Activated T-cell treated with anti-CD3 and anti-CD28 coated beads, Interleukin-2, amount 50 U/mL, for 72 hours (primary cell): ENCODE measurements at regions not wholly inside any gene's neighbourhood (a gene's known extent, or its start where the extent isn't known, plus 50 kb on each side); places are given as distances from the start of the nearest gene placed in this dataset.

ENCODE experiments used
- ATAC-seq, 2 donors: fragments of 150-1000 bp; cut with Tn5 transposase; replicated peaks in 1 of 2; 2 replicates each; pipeline ENCODE4 v1.10.0; 2021; ENCODE audit warnings: moderate library complexity in 2 of 2, mild to moderate bottlenecking in 1 of 2
- DNase-seq, 2 donors: peaks; one replicate each; pipeline ENCODE4 v3.0.0; 2021 to 2022; ENCODE audit warnings: mixed read lengths in 1 of 2
- H3K27ac Mint-ChIP-seq: one replicate; pipeline ENCODE4 v1.8.0; 2022; ENCODE audit warnings: mild to moderate bottlenecking, moderate library complexity, mixed read lengths
- H3K27me3 Mint-ChIP-seq: one replicate; pipeline ENCODE4 v1.8.0; 2022; ENCODE audit warnings: low read depth, mixed read lengths
- H3K36me3 Mint-ChIP-seq, 2 donors: one replicate each; pipeline ENCODE4 v1.8.0; 2022; ENCODE audit warnings: mixed read lengths in 2 of 2, mild to moderate bottlenecking in 1 of 2; ENCODE audit not compliant: insufficient read depth in 2 of 2
- H3K4me1 Mint-ChIP-seq: one replicate; pipeline ENCODE4 v1.8.0; 2022; ENCODE audit warnings: low read depth, mixed read lengths
- H3K4me3 Mint-ChIP-seq, 2 donors: one replicate each; pipeline ENCODE4 v1.8.0; 2022; ENCODE audit warnings: mild to moderate bottlenecking in 2 of 2, mixed read lengths in 2 of 2, moderate library complexity in 2 of 2
- H3K9me3 Mint-ChIP-seq, 2 donors: one replicate each; pipeline ENCODE4 v1.8.0; 2022; ENCODE audit warnings: mixed read lengths in 2 of 2

- H3K4me1 Mint-ChIP-seq, result no peaks in the 10 kb centered on the region
- peak; percentile 1 to 8 for DNase-seq
- no peak for ATAC-seq
- H3K4me3 Mint-ChIP-seq, result no peak overlapping the region
- H3K9me3 Mint-ChIP-seq, result no peaks in the 10 kb centered on the region
- H3K27ac Mint-ChIP-seq, result no peak overlapping the region
- H3K27me3 Mint-ChIP-seq, result no peaks in the 10 kb centered on the region
- no peaks in the 10 kb centered on the region for H3K36me3 Mint-ChIP-seq
These were observed 291.2 kb upstream of the ADGRB3 start for GRCh38 chr6:68343901-68344300.

- Mint-ChIP-seq H3K9me3 (no peaks in the 10 kb centered on the region), H3K27ac (no peak overlapping the region), H3K36me3 (no peaks in the 10 kb centered on the region), H3K27me3 (no peaks in the 10 kb centered on the region), H3K4me3 (no peak overlapping the region), H3K4me1 (no peaks in the 10 kb centered on the region)
- DNase-seq (no peak), ATAC-seq (no peak)
These were observed 292.8 kb upstream of the ADGRB3 start for GRCh38 chr6:68342286-68342685.

- DNase-seq (no peak), ATAC-seq (no peak)
- Mint-ChIP-seq H3K4me1 (no peaks in the 10 kb centered on the region), H3K9me3 (no peaks in the 10 kb centered on the region), H3K27ac (no peak overlapping the region), H3K4me3 (no peak overlapping the region), H3K36me3 (no peaks in the 10 kb centered on the region), H3K27me3 (no peaks in the 10 kb centered on the region)
These were observed 295.5 kb upstream of the ADGRB3 start for GRCh38 chr6:68339488-68340131.

- ATAC-seq (no peak), DNase-seq (no peak)
- Mint-ChIP-seq H3K27ac (no peak overlapping the region), H3K9me3 (peaks cover 0 to 2% of the 10 kb centered on the region in 2 donors), H3K4me1 (no peaks in the 10 kb centered on the region), H3K4me3 (no peak overlapping the region), H3K36me3 (no peaks in the 10 kb centered on the region), H3K27me3 (no peaks in the 10 kb centered on the region)
These were observed 301.6 kb upstream of the ADGRB3 start for GRCh38 chr6:68333442-68333841.

GRCh38 chr6:68328156-68328555 lies 306.9 kb upstream of the ADGRB3 start:
- Mint-ChIP-seq H3K9me3 (peaks cover 2% of the 10 kb centered on the region in 2 donors), H3K27ac (no peak overlapping the region), H3K36me3 (no peaks in the 10 kb centered on the region), H3K4me1 (no peaks in the 10 kb centered on the region), H3K4me3 (no peak overlapping the region), H3K27me3 (no peaks in the 10 kb centered on the region)
- DNase-seq (no peak), ATAC-seq (no peak)

GRCh38 chr6:68326762-68327161 lies 308.3 kb upstream of the ADGRB3 start:
- DNase-seq (no peak), ATAC-seq (no peak)
- Mint-ChIP-seq H3K36me3 (no peaks in the 10 kb centered on the region), H3K27ac (no peak overlapping the region), H3K4me3 (no peak overlapping the region), H3K9me3 (peaks cover 4% of the 10 kb centered on the region in 2 donors), H3K4me1 (no peaks in the 10 kb centered on the region), H3K27me3 (no peaks in the 10 kb centered on the region)

- Mint-ChIP-seq H3K4me1 (no peaks in the 10 kb centered on the region), H3K9me3 (peaks cover 6 to 11% of the 10 kb centered on the region in 2 donors), H3K27me3 (no peaks in the 10 kb centered on the region), H3K4me3 (no peak overlapping the region), H3K27ac (no peak overlapping the region), H3K36me3 (no peaks in the 10 kb centered on the region)
- DNase-seq (no peak), ATAC-seq (no peak)
These were observed 317.7 kb upstream of the ADGRB3 start for GRCh38 chr6:68317366-68317765.

- H3K36me3 Mint-ChIP-seq, result no peaks in the 10 kb centered on the region
- no peaks in the 10 kb centered on the region for H3K27me3 Mint-ChIP-seq
- no peak for DNase-seq
- ATAC-seq, result no peak
- no peak overlapping the region for H3K4me3 Mint-ChIP-seq
- H3K27ac Mint-ChIP-seq, result no peak overlapping the region
- H3K4me1 Mint-ChIP-seq, result no peaks in the 10 kb centered on the region
- H3K9me3 Mint-ChIP-seq, result peaks cover 0 to 8% of the 10 kb centered on the region in 2 donors
These were observed 321.2 kb upstream of the ADGRB3 start for GRCh38 chr6:68313911-68314310.

- ATAC-seq (no peak), DNase-seq (no peak)
- Mint-ChIP-seq H3K9me3 (peaks cover 3 to 6% of the 10 kb centered on the region in 2 donors), H3K4me3 (no peak overlapping the region), H3K27me3 (no peaks in the 10 kb centered on the region), H3K27ac (no peak overlapping the region), H3K4me1 (no peaks in the 10 kb centered on the region), H3K36me3 (peaks cover 0 to 2% of the 10 kb centered on the region in 2 donors)
These were observed 327.8 kb upstream of the ADGRB3 start for GRCh38 chr6:68307301-68307700.

GRCh38 chr6:68296126-68296525 lies 339.0 kb upstream of the ADGRB3 start:
- Mint-ChIP-seq H3K27ac (no peak overlapping the region), H3K36me3 (peaks cover 0 to 2% of the 10 kb centered on the region in 2 donors), H3K4me1 (no peaks in the 10 kb centered on the region), H3K4me3 (no peak overlapping the region), H3K27me3 (no peaks in the 10 kb centered on the region), H3K9me3 (peaks cover 14 to 15% of the 10 kb centered on the region in 2 donors)
- DNase-seq (no peak), ATAC-seq (no peak)

- no peak overlapping the region for H3K27ac Mint-ChIP-seq
- no peaks in the 10 kb centered on the region for H3K27me3 Mint-ChIP-seq
- peaks cover 0 to 2% of the 10 kb centered on the region in 2 donors for H3K36me3 Mint-ChIP-seq
- DNase-seq (no peak), ATAC-seq (no peak)
- no peaks in the 10 kb centered on the region for H3K4me1 Mint-ChIP-seq
- H3K9me3 Mint-ChIP-seq, result peaks cover 3 to 4% of the 10 kb centered on the region in 2 donors
- no peak overlapping the region for H3K4me3 Mint-ChIP-seq
These were observed 352.4 kb upstream of the ADGRB3 start for GRCh38 chr6:68282646-68283045.

- Mint-ChIP-seq H3K4me1 (no peaks in the 10 kb centered on the region), H3K27ac (no peak overlapping the region), H3K27me3 (no peaks in the 10 kb centered on the region), H3K4me3 (no peak overlapping the region), H3K36me3 (no peaks in the 10 kb centered on the region), H3K9me3 (peaks cover 3 to 4% of the 10 kb centered on the region in 2 donors)
- DNase-seq (no peak), ATAC-seq (no peak)
These were observed 355.1 kb upstream of the ADGRB3 start for GRCh38 chr6:68279793-68280557.

GRCh38 chr6:68273297-68273696 lies 361.8 kb upstream of the ADGRB3 start:
- no peak overlapping the region for H3K27ac Mint-ChIP-seq
- H3K9me3 Mint-ChIP-seq, result peaks cover 2% of the 10 kb centered on the region in 2 donors
- H3K36me3 Mint-ChIP-seq, result no peaks in the 10 kb centered on the region
- no peak for ATAC-seq
- DNase-seq, result no peak
- H3K4me1 Mint-ChIP-seq, result no peaks in the 10 kb centered on the region
- H3K27me3 Mint-ChIP-seq, result no peaks in the 10 kb centered on the region
- H3K4me3 Mint-ChIP-seq, result no peak overlapping the region

GRCh38 chr6:68256391-68256790 lies 378.7 kb upstream of the ADGRB3 start:
- peaks cover 2% of the 10 kb centered on the region in 2 donors for H3K36me3 Mint-ChIP-seq
- H3K9me3 Mint-ChIP-seq, result peaks cover 15 to 18% of the 10 kb centered on the region in 2 donors
- no peak overlapping the region for H3K27ac Mint-ChIP-seq
- DNase-seq, result no peak
- H3K4me1 Mint-ChIP-seq, result no peaks in the 10 kb centered on the region
- no peaks in the 10 kb centered on the region for H3K27me3 Mint-ChIP-seq
- ATAC-seq, result no peak
- no peak overlapping the region for H3K4me3 Mint-ChIP-seq
